ENCODE measurements at regions not wholly inside any gene's neighbourhood (a gene's known extent, or its start where the extent isn't known, plus 50 kb on each side); places are given as distances from the start of the nearest gene placed in this dataset.
A peak's percentile ranks its signal among the peaks of the same experiment; 100 is the strongest.

GRCh38 chr13:74217811-74218210 is 83.6 kb upstream of the KLF12 start:
- peak; percentile 98 for DNase-seq

- DNase-seq: no peak
These were observed 81.2 kb upstream of the KLF12 start for GRCh38 chr13:74215420-74215819.

- DNase-seq: no peak
These were observed 80.1 kb upstream of the KLF12 start for GRCh38 chr13:74214321-74214720.

GRCh38 chr13:74210693-74211393 is 76.6 kb upstream of the KLF12 start:
- DNase-seq: peak; percentile 99

GRCh38 chr13:74206855-74207254 is 72.7 kb upstream of the KLF12 start:
- DNase-seq: no peak

- DNase-seq: peak; percentile 93
These were observed 71.9 kb upstream of the KLF12 start for GRCh38 chr13:74206061-74206561.

GRCh38 chr13:74205313-74205690 is 71.1 kb upstream of the KLF12 start:
- DNase-seq: no peak

- peak; percentile 55 for DNase-seq
These were observed 70.6 kb upstream of the KLF12 start for GRCh38 chr13:74204602-74205312.

- DNase-seq: no peak
These were observed 69.4 kb upstream of the KLF12 start for GRCh38 chr13:74203576-74203975.

- no peak for DNase-seq
These were observed 68.1 kb upstream of the KLF12 start for GRCh38 chr13:74202129-74202813.

GRCh38 chr13:74201530-74201929 is 67.3 kb upstream of the KLF12 start:
- DNase-seq: no peak

GRCh38 chr13:74200081-74200480 is 65.9 kb upstream of the KLF12 start:
- DNase-seq: peak; percentile 81

- no peak for DNase-seq
These were observed 63.6 kb upstream of the KLF12 start for GRCh38 chr13:74197677-74198429.

GRCh38 chr13:74194846-74195245 is 60.6 kb upstream of the KLF12 start:
- no peak for DNase-seq

GRCh38 chr13:74193391-74193790 is 59.2 kb upstream of the KLF12 start:
- DNase-seq: no peak

- no peak for DNase-seq
These were observed 57.2 kb upstream of the KLF12 start for GRCh38 chr13:74191410-74191809.

- DNase-seq: no peak
These were observed 56.8 kb upstream of the KLF12 start for GRCh38 chr13:74190999-74191398.

GRCh38 chr13:74187564-74187963 is 53.4 kb upstream of the KLF12 start:
- DNase-seq: peak; percentile 49

GRCh38 chr13:74184283-74184682 is 50.1 kb upstream of the KLF12 start:
- DNase-seq: no peak

Data from fibroblast of skin of right quadriceps (primary cell).